NCI-H1694 treated with DMSO at 0.1 percent for 48 hours (cell line): ENCODE measurements at regions not wholly inside any gene's neighbourhood (a gene's known extent, or its start where the extent isn't known, plus 50 kb on each side); places are given as distances from the start of the nearest gene placed in this dataset.
"Not testable (repeated sequence)": the region's sequence is repeated elsewhere in the genome, so short reads cannot be mapped to it uniquely, and the experiment has no call there.

Source experiments
- DNase-seq: peaks from one replicate; lab custom pipeline; 2025; lab: John Stamatoyannopoulos, UW

- DNase-seq, result no peak
Observed at GRCh38 chr2:15752552-15753232, 161.0 kb downstream of the DDX1 start.

- DNase-seq, result no peak
Observed at GRCh38 chr2:15753233-15753798, 161.6 kb downstream of the DDX1 start.

GRCh38 chr2:15753811-15754702 lies 162.4 kb downstream of the DDX1 start:
- DNase-seq, result no peak

GRCh38 chr2:15754703-15755099 lies 163.0 kb downstream of the DDX1 start:
- DNase-seq, result no peak

- DNase-seq, result no peak
Observed at GRCh38 chr2:15755528-15755927, 163.9 kb downstream of the DDX1 start.

GRCh38 chr2:15756011-15756550 lies 164.4 kb downstream of the DDX1 start:
- no peak for DNase-seq

- DNase-seq, result no peak
Observed at GRCh38 chr2:15756882-15757819, 165.5 kb downstream of the DDX1 start.

GRCh38 chr2:15757820-15758586 lies 166.3 kb downstream of the DDX1 start:
- DNase-seq, result no peak

GRCh38 chr2:15758848-15759247 lies 167.2 kb downstream of the DDX1 start:
- no peak for DNase-seq

GRCh38 chr2:15759385-15759784 lies 167.7 kb downstream of the DDX1 start:
- no peak for DNase-seq

GRCh38 chr2:15759791-15760190 lies 168.1 kb downstream of the DDX1 start:
- DNase-seq, result not testable (repeated sequence)

- no peak for DNase-seq
Observed at GRCh38 chr2:15760232-15760910, 168.7 kb downstream of the DDX1 start.

GRCh38 chr2:15761056-15761455 lies 169.4 kb downstream of the DDX1 start:
- no peak for DNase-seq

- no peak for DNase-seq
Observed at GRCh38 chr2:15761910-15762309, 170.2 kb downstream of the DDX1 start.

- no peak for DNase-seq
Observed at GRCh38 chr2:15762449-15762848, 170.8 kb downstream of the DDX1 start.

- no peak for DNase-seq
Observed at GRCh38 chr2:15763106-15763821, 171.6 kb downstream of the DDX1 start.

- no peak for DNase-seq
Observed at GRCh38 chr2:15763822-15764682, 172.4 kb downstream of the DDX1 start.

GRCh38 chr2:15764683-15765011 lies 173.0 kb downstream of the DDX1 start:
- no peak for DNase-seq

- DNase-seq, result no peak
Observed at GRCh38 chr2:15765211-15765610, 173.5 kb downstream of the DDX1 start.
